Ishikawa (cell line): ENCODE measurements at regions not wholly inside any gene's neighbourhood (a gene's known extent, or its start where the extent isn't known, plus 50 kb on each side); places are given as distances from the start of the nearest gene placed in this dataset.

Experiments used
- CEBPB ChIP-seq: IDR thresholded peaks from 2 replicates; pipeline ENCODE4 v1.6.1; 2012
- CREB1 ChIP-seq: IDR thresholded peaks from 2 replicates; pipeline ENCODE4 v1.6.1; 2012; ENCODE audit warnings: low read depth
- EGR1 ChIP-seq: IDR thresholded peaks from 2 replicates; pipeline ENCODE4 v1.6.1; 2012
- EP300 ChIP-seq: IDR thresholded peaks from 2 replicates; pipeline ENCODE4 v1.6.1; 2012; ENCODE audit warnings: borderline replicate concordance
- FOXM1 ChIP-seq: IDR thresholded peaks from 2 replicates; pipeline ENCODE4 v1.6.1; 2012; ENCODE audit warnings: low read depth, borderline replicate concordance
- NFIC ChIP-seq: IDR thresholded peaks from 2 replicates; pipeline ENCODE4 v1.6.1; 2012
- RAD21 ChIP-seq: IDR thresholded peaks from 2 replicates; pipeline ENCODE4 v1.6.1; 2012; ENCODE audit warnings: low read depth
- TAF1 ChIP-seq: IDR thresholded peaks from 2 replicates; pipeline ENCODE4 v1.6.1; 2012; ENCODE audit warnings: low read depth, mild to moderate bottlenecking
- TCF12 ChIP-seq: IDR thresholded peaks from 2 replicates; pipeline ENCODE4 v1.6.1; 2012; ENCODE audit warnings: low read depth
- TEAD4 ChIP-seq: IDR thresholded peaks from 2 replicates; pipeline ENCODE4 v1.6.1; 2012
- YY1 ChIP-seq: IDR thresholded peaks from 2 replicates; pipeline ENCODE4 v1.6.1; 2012; ENCODE audit warnings: low read depth
- ZBTB7A ChIP-seq: IDR thresholded peaks from 2 replicates; pipeline ENCODE4 v1.6.1; 2012; ENCODE audit warnings: low read depth
- TF ChIP-seq, protein P1 (sequence below): IDR thresholded peaks from 2 replicates; pipeline ENCODE4 v1.6.1; 2012; ENCODE audit warnings: low read depth, mild to moderate bottlenecking
- TF ChIP-seq, protein P2 (sequence below): IDR thresholded peaks from 2 replicates; pipeline ENCODE4 v1.6.1; 2012
- TF ChIP-seq, protein P3 (sequence below): IDR thresholded peaks from 2 replicates; pipeline ENCODE4 v1.6.1; 2012

DNA sequence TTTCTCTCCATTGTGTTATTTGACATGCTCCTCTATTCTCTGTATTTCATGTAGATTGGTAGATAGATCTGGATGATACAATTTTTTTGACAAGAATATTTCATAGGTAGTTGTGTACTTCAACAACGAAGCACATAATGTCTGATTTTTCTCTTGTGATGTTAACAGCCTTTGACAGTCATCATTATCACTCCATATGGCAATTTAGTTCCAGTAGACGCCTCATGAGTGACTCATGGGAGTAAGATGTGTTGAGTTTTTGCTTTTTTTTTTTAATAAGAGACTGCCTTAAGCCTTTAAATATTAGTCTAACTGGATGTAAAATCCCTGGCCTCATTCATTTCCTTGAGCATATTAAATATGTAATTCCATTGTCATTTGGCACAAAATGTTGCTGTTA is 123.5 kb upstream of the ZNF32 start:
- TF ChIP-seq EP300 (no peak), TCF12 (no peak), YY1 (no peak)

DNA sequence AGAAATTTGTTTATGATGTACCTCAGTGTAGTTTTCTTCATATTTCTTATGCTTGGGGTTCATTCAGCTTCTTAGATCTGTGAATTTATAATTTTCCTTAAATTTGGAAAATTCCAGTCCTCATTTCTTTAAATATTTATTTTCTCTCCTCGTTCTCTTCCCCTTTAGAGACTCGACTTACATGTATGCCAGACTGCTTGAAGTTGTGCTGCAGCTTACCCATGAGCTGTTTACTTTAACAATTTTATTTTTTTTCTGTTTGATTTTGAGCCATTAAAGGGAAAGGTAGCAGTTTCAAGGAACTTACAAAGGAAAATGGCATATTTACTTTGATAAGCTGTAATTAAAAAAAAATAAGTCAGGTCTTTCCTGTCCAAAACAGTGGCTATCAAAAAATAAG is 123.0 kb upstream of the ZNF32 start:
- TF ChIP-seq EP300 (no peak), FOXM1 (no peak), ZBTB7A (no peak), CEBPB (no peak), CREB1 (no peak), EGR1 (no peak), TCF12 (no peak), TEAD4 (no peak), YY1 (no peak), RAD21 (no peak), NFIC (no peak), TAF1 (no peak)
- TF ChIP-seq, protein P1, sequence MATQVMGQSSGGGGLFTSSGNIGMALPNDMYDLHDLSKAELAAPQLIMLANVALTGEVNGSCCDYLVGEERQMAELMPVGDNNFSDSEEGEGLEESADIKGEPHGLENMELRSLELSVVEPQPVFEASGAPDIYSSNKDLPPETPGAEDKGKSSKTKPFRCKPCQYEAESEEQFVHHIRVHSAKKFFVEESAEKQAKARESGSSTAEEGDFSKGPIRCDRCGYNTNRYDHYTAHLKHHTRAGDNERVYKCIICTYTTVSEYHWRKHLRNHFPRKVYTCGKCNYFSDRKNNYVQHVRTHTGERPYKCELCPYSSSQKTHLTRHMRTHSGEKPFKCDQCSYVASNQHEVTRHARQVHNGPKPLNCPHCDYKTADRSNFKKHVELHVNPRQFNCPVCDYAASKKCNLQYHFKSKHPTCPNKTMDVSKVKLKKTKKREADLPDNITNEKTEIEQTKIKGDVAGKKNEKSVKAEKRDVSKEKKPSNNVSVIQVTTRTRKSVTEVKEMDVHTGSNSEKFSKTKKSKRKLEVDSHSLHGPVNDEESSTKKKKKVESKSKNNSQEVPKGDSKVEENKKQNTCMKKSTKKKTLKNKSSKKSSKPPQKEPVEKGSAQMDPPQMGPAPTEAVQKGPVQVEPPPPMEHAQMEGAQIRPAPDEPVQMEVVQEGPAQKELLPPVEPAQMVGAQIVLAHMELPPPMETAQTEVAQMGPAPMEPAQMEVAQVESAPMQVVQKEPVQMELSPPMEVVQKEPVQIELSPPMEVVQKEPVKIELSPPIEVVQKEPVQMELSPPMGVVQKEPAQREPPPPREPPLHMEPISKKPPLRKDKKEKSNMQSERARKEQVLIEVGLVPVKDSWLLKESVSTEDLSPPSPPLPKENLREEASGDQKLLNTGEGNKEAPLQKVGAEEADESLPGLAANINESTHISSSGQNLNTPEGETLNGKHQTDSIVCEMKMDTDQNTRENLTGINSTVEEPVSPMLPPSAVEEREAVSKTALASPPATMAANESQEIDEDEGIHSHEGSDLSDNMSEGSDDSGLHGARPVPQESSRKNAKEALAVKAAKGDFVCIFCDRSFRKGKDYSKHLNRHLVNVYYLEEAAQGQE: no peak
- TF ChIP-seq, protein P2, sequence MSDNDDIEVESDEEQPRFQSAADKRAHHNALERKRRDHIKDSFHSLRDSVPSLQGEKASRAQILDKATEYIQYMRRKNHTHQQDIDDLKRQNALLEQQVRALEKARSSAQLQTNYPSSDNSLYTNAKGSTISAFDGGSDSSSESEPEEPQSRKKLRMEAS: no peak
- TF ChIP-seq, protein P3, sequence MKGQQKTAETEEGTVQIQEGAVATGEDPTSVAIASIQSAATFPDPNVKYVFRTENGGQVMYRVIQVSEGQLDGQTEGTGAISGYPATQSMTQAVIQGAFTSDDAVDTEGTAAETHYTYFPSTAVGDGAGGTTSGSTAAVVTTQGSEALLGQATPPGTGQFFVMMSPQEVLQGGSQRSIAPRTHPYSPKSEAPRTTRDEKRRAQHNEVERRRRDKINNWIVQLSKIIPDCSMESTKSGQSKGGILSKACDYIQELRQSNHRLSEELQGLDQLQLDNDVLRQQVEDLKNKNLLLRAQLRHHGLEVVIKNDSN: no peak

DNA sequence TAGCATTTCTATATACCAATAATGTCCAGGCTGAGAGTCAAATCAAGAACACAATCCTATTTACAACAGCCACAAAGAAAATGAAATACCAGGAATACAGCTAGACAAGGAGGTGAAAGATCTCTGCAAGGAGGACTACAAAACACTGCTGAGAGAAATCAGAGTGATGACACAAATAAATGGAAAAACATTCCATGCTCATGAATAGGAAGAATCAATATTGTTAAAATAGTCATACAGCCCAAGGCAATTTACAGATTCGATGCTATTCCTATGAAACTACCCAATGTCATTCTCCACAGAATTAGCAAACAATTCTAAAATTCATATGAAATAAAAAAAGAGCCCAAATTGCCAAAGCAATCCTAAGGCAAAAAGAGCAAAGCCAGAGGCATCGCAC is 116.8 kb upstream of the ZNF32 start:
- TF ChIP-seq CREB1: no peak
- TF ChIP-seq TEAD4: no peak
- TF ChIP-seq, protein P1: no peak
- TF ChIP-seq YY1: no peak

DNA sequence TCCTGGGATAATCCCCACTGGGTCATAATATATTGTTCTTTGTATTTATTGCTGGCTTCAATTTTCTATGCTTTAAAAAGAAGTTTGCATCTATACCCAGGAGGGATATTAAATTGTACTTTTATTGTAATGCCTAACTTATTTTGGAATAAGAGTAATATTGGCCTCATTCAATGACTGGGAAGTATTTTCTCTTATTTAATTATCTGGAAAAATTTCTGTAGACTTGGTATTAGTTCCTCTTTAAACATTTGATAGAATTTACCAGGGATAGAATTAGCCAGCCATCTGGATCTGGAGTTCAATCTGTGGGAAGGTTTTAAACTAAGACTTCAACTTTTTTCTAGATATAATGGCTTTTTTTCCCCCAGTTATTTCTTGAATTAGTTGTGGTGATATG is 115.2 kb upstream of the ZNF32 start:
- TF ChIP-seq EGR1 (no peak), CREB1 (no peak), NFIC (no peak), TAF1 (no peak), TCF12 (no peak), RAD21 (no peak), TEAD4 (no peak), EP300 (no peak)
- TF ChIP-seq, protein P3: no peak

GRCh38 chr10:43760514-43760913 is 111.8 kb upstream of the ZNF32 start:
- no peak for TF ChIP-seq ZBTB7A
- TF ChIP-seq FOXM1: no peak
- TF ChIP-seq CREB1: no peak
- TF ChIP-seq TEAD4: no peak
- no peak for TF ChIP-seq NFIC
- no peak for TF ChIP-seq YY1
- TF ChIP-seq, protein P1: no peak
- no peak for TF ChIP-seq EP300
- TF ChIP-seq TAF1: no peak
- TF ChIP-seq CEBPB: no peak
- no peak for TF ChIP-seq RAD21
